ENCODE measurements at regions not wholly inside any gene's neighbourhood (a gene's known extent, or its start where the extent isn't known, plus 50 kb on each side); places are given as distances from the start of the nearest gene placed in this dataset.

- DNase-seq, result no peak
- ChIA-PET POLR2A (no interaction called here), CTCF (no interaction called here)
- Mint-ChIP-seq H3K36me3 (ENCODE audit: low read depth) (no peaks in the 10 kb centered on the region), H3K27me3 (peaks cover 6% of the 10 kb centered on the region), H3K27ac (no peak overlapping the region), H3K4me1 (no peaks in the 10 kb centered on the region), H3K4me3 (no peak overlapping the region), H3K9me3 (peaks cover 3% of the 10 kb centered on the region)
- ATAC-seq (ENCODE audit: low read depth), result no peak
- intact Hi-C loops (cut with micrococcal nuclease), result no loop called here
- TF ChIP-seq CTCF (IDR thresholded peaks at IDR 0.05), result no peak
Observed at GRCh38 chr7:156533420-156533819, 107.2 kb upstream of the RNF32 start.

- TF ChIP-seq CTCF (IDR thresholded peaks at IDR 0.05), result no peak
- intact Hi-C loops (cut with micrococcal nuclease), result no loop called here
- Mint-ChIP-seq H3K9me3 (no peaks in the 10 kb centered on the region), H3K4me3 (no peak overlapping the region), H3K27me3 (peaks cover 7% of the 10 kb centered on the region), H3K36me3 (ENCODE audit: low read depth) (no peaks in the 10 kb centered on the region), H3K27ac (no peak overlapping the region), H3K4me1 (no peaks in the 10 kb centered on the region)
- ATAC-seq (ENCODE audit: low read depth) (no peak), DNase-seq (no peak)
- CTCF ChIA-PET, result no interaction called here
- POLR2A ChIA-PET, result no interaction called here
Observed at GRCh38 chr7:156532016-156532602, 108.5 kb upstream of the RNF32 start.

GRCh38 chr7:156529956-156530355 is 110.6 kb upstream of the RNF32 start:
- Mint-ChIP-seq H3K9me3 (no peaks in the 10 kb centered on the region), H3K36me3 (ENCODE audit: low read depth) (no peaks in the 10 kb centered on the region), H3K27ac (no peak overlapping the region), H3K4me1 (no peaks in the 10 kb centered on the region), H3K4me3 (no peak overlapping the region), H3K27me3 (peaks cover 7% of the 10 kb centered on the region)
- DNase-seq (no peak), ATAC-seq (ENCODE audit: low read depth) (no peak)
- CTCF ChIA-PET, result no interaction called here
- no peak for TF ChIP-seq CTCF (IDR thresholded peaks at IDR 0.05)
- intact Hi-C loops (cut with micrococcal nuclease), result no loop called here
- POLR2A ChIA-PET, result no interaction called here

GRCh38 chr7:156527458-156527890 is 113.1 kb upstream of the RNF32 start:
- DNase-seq, result no peak
- no peak for ATAC-seq (ENCODE audit: low read depth)
- intact Hi-C loops (cut with micrococcal nuclease), result no loop called here
- no peaks in the 10 kb centered on the region for H3K36me3 Mint-ChIP-seq (ENCODE audit: low read depth)
- POLR2A ChIA-PET, result no interaction called here
- H3K27me3 Mint-ChIP-seq, result peaks cover 5% of the 10 kb centered on the region
- CTCF ChIA-PET, result no interaction called here
- no peaks in the 10 kb centered on the region for H3K4me1 Mint-ChIP-seq
- no peak overlapping the region for H3K4me3 Mint-ChIP-seq
- H3K9me3 Mint-ChIP-seq, result no peaks in the 10 kb centered on the region
- no peak for TF ChIP-seq CTCF (IDR thresholded peaks at IDR 0.05)
- no peak overlapping the region for H3K27ac Mint-ChIP-seq

GRCh38 chr7:156524818-156525597 is 115.6 kb upstream of the RNF32 start:
- Mint-ChIP-seq H3K27me3 (peaks cover 5% of the 10 kb centered on the region), H3K4me3 (no peak overlapping the region), H3K36me3 (ENCODE audit: low read depth) (no peaks in the 10 kb centered on the region), H3K27ac (no peak overlapping the region), H3K4me1 (no peaks in the 10 kb centered on the region), H3K9me3 (no peaks in the 10 kb centered on the region)
- intact Hi-C loops (cut with micrococcal nuclease), result no loop called here
- ChIA-PET POLR2A (no interaction called here), CTCF (no interaction called here)
- no peak for DNase-seq
- ATAC-seq (ENCODE audit: low read depth), result no peak
- TF ChIP-seq CTCF (IDR thresholded peaks at IDR 0.05), result no peak

Measured in activated B cell treated with CpG ODN at 0.5 μM for 24 hours (primary cell).